Type B pancreatic cell (in vitro differentiated cells): ENCODE measurements at regions not wholly inside any gene's neighbourhood (a gene's known extent, or its start where the extent isn't known, plus 50 kb on each side); places are given as distances from the start of the nearest gene placed in this dataset.
A peak's percentile ranks its signal among the peaks of the same experiment; 100 is the strongest.
"Not testable (repeated sequence)": the region's sequence is repeated elsewhere in the genome, so short reads cannot be mapped to it uniquely, and the experiment has no call there.

Source experiments
- DNase-seq: peaks from one replicate; pipeline ENCODE4 v3.0.0; 2021; ENCODE audit warnings: mixed read lengths; ENCODE audit not compliant: unreplicated experiment; ENCODE audit errors: extremely low spot score
- H3K27ac Mint-ChIP-seq: 2 replicates; pipeline ENCODE4 v1.8.0; 2021; ENCODE audit warnings: mild to moderate bottlenecking, mixed read lengths
- H3K27me3 Mint-ChIP-seq: 2 replicates; pipeline ENCODE4 v1.8.0; 2021; ENCODE audit warnings: mixed read lengths
- H3K36me3 Mint-ChIP-seq: 2 replicates; pipeline ENCODE4 v1.8.0; 2021; ENCODE audit warnings: mixed read lengths
- H3K4me1 Mint-ChIP-seq: one replicate; pipeline ENCODE4 v1.8.0; 2021; ENCODE audit warnings: mixed read lengths; ENCODE audit not compliant: unreplicated experiment
- H3K4me3 Mint-ChIP-seq: 2 replicates; pipeline ENCODE4 v1.8.0; 2021; ENCODE audit warnings: mild to moderate bottlenecking, mixed read lengths
- H3K9me3 Mint-ChIP-seq: 2 replicates; pipeline ENCODE4 v1.8.0; 2021; ENCODE audit warnings: mixed read lengths
- CTCF ChIP-seq: fragments of 200-600 bp; sonication (generic); conservative IDR thresholded peaks from 2 replicates; pipeline ENCODE4 v1.5.0; 2021; ENCODE audit warnings: antibody characterized with exemption, mild to moderate bottlenecking

DNA sequence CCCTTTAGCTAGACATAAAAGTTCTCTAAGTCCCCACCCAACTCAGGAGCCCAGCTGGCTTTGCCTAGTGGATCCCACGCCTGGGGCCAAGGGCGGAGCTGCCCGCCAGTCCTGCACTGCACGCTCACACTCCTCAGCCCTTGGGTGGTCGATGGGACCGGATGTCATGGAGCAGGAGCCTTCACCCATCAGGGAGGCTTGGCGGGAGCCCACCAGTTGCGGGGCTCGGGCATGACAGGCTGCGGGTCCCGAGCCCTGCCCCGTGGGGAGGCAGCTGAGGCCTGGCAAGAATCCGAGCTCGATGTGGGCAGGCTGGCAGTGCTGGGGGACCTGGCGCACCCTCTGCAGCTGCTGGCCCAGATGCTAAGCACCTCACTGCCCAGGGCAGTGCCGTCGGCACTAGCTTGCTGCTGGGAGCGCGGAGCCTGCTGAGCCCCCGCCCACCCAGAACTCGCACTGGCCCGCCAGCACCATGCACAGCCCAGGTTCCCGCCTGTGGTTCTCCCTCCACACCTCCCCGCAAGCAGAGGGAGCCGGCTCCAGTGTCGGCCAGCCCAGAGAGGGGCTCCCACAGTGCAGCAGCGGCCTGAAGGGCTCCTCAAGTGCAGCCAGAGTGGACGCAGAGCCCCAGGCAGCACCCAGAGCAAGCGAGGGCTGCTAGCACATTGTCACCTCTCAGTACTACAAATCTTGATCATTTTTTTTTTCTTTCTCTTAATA, 391.4 kb upstream of the NDN start:
- H3K4me1 Mint-ChIP-seq, result no peaks in the 10 kb centered on the region

GRCh38 chr15:24088941-24089340, 401.8 kb upstream of the NDN start:
- not testable (repeated sequence) for H3K4me1 Mint-ChIP-seq, H3K27me3 Mint-ChIP-seq, H3K4me3 Mint-ChIP-seq, DNase-seq, H3K36me3 Mint-ChIP-seq, H3K27ac Mint-ChIP-seq, H3K9me3 Mint-ChIP-seq

More for the DNA sequence above, 391.4 kb upstream of the NDN start:
- no peak overlapping the region for H3K4me3 Mint-ChIP-seq
- H3K36me3 Mint-ChIP-seq, result no peaks in the 10 kb centered on the region
- no peak for TF ChIP-seq CTCF
- H3K27me3 Mint-ChIP-seq, result no peaks in the 10 kb centered on the region
- peaks cover 6% of the 10 kb centered on the region for H3K9me3 Mint-ChIP-seq
- no peak overlapping the region for H3K27ac Mint-ChIP-seq
- DNase-seq, result no peak

GRCh38 chr15:24101503-24101902, 414.4 kb upstream of the NDN start:
- not testable (repeated sequence) for DNase-seq, H3K9me3 Mint-ChIP-seq, H3K27me3 Mint-ChIP-seq, H3K27ac Mint-ChIP-seq, H3K4me1 Mint-ChIP-seq, H3K36me3 Mint-ChIP-seq
- peak overlapping the region; percentile 80 for H3K4me3 Mint-ChIP-seq

DNA sequence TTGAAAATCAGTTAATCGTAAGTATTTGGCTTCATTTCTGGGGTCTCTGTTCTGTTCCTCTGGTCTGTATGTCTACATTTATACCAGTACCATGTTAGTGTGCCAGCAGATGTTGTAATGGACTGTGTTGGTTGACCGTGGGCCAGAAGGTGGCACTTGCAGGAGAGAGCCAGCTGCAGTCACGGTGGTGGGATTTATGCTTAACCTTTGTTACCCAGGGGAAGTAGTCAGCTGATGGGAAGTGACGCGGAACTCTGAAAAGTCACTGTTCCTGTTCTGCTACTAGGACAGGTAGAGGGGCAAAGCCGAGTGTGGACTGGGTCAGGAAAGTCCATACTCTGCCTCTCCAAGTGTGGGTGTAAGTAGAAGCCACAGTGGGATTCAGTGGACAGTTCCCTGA, 420.4 kb upstream of the NDN start:
- not testable (repeated sequence) for H3K4me1 Mint-ChIP-seq, H3K27ac Mint-ChIP-seq, H3K27me3 Mint-ChIP-seq, H3K36me3 Mint-ChIP-seq, H3K4me3 Mint-ChIP-seq, DNase-seq, H3K9me3 Mint-ChIP-seq

- H3K4me1 Mint-ChIP-seq, H3K27me3 Mint-ChIP-seq, H3K27ac Mint-ChIP-seq, H3K36me3 Mint-ChIP-seq, DNase-seq, H3K9me3 Mint-ChIP-seq, H3K4me3 Mint-ChIP-seq: not testable (repeated sequence)
Measured at GRCh38 chr15:24107948-24108347, 420.8 kb upstream of the NDN start.

DNA sequence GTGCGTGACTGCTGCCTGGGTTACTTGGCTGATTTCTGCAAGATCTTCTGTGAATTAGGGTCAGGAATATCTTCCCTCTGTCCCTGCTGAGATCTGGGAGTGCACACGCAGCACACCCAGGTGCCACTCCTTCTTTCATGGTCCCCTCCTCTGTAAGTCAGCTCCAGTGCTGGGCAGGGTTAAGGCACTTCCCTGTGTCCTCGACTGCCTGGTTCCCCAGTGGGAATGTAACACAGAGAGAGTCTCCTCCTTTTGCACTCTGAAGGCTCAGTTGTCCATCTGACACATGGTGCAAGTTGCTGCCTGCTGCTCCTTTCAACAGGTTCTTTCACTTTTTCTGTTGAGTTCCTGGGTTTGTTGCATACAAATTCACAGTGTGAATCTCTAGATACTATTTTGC, 421.2 kb upstream of the NDN start:
- H3K27me3 Mint-ChIP-seq, H3K9me3 Mint-ChIP-seq, H3K4me3 Mint-ChIP-seq, DNase-seq, H3K36me3 Mint-ChIP-seq, H3K27ac Mint-ChIP-seq, H3K4me1 Mint-ChIP-seq: not testable (repeated sequence)

DNA sequence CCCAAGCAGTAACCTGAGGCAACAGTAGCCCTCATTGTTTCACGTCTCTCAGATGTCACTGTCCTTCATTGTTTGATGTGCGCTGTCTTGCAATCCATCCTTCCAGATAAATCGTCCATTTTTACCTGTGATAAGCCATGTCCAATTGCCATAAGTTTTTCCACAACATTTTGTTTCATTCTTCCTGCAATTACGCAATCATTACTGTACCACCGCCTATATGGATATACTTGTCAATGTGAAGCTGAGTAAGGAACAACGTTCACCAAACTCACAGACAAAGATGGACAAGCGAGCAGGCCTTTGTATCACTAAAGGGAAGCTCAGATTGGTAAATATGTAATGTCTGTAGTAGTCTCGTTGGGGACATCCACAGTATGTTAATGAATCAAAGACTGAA, 452.5 kb upstream of the NDN start:
- not testable (repeated sequence) for H3K27me3 Mint-ChIP-seq, DNase-seq, H3K27ac Mint-ChIP-seq, H3K9me3 Mint-ChIP-seq, H3K4me1 Mint-ChIP-seq, H3K4me3 Mint-ChIP-seq, H3K36me3 Mint-ChIP-seq

DNA sequence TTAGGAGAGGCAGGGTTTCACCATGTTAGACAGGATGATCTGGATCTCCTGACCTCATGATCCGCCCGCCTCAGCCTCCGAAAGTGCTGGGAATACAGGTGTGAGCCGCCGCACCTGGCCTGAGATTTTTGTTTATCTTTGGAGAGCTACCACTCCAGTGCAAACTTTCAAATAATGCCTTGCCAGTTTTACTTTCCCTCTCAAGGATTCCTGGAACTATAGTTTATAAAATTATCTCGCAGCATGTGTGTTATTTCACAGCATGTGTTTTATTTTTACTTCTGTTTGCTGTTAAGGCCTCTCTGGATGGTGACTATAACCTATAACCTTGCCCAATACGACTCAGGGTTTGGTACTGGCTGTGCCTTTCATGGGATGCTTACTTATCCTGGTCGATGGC, 458.0 kb upstream of the NDN start:
- H3K4me1 Mint-ChIP-seq, H3K9me3 Mint-ChIP-seq, H3K4me3 Mint-ChIP-seq, H3K27me3 Mint-ChIP-seq, H3K27ac Mint-ChIP-seq, DNase-seq, H3K36me3 Mint-ChIP-seq: not testable (repeated sequence)

DNA sequence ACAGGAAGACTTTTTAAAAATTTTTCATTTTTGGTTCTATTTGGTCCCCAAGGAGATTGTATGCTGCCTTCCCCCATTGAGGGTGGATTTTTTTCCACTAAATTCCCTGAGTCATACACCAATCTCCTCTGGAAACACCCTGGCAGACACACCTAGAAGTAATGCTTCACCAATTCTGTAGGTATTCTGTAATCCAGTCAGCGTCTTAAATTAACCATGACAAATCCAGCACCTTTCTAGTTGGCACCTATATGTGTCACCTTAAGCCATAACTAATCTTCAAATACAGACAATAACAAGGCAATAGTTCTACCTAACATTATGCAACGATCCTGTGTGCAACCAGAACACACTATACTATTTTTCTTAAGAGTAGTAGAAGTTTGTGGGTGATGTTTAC, 459.1 kb upstream of the NDN start:
- no peak overlapping the region for H3K27ac Mint-ChIP-seq
- TF ChIP-seq CTCF, result no peak
- no peaks in the 10 kb centered on the region for H3K27me3 Mint-ChIP-seq
- H3K9me3 Mint-ChIP-seq, result no peaks in the 10 kb centered on the region
- no peaks in the 10 kb centered on the region for H3K4me1 Mint-ChIP-seq
- no peak for DNase-seq
- no peaks in the 10 kb centered on the region for H3K36me3 Mint-ChIP-seq
- no peak overlapping the region for H3K4me3 Mint-ChIP-seq
